ENCODE measurements at regions not wholly inside any gene's neighbourhood (a gene's known extent, or its start where the extent isn't known, plus 50 kb on each side); places are given as distances from the start of the nearest gene placed in this dataset.
"Not testable (repeated sequence)": the region's sequence is repeated elsewhere in the genome, so short reads cannot be mapped to it uniquely, and the experiment has no call there.

DNA sequence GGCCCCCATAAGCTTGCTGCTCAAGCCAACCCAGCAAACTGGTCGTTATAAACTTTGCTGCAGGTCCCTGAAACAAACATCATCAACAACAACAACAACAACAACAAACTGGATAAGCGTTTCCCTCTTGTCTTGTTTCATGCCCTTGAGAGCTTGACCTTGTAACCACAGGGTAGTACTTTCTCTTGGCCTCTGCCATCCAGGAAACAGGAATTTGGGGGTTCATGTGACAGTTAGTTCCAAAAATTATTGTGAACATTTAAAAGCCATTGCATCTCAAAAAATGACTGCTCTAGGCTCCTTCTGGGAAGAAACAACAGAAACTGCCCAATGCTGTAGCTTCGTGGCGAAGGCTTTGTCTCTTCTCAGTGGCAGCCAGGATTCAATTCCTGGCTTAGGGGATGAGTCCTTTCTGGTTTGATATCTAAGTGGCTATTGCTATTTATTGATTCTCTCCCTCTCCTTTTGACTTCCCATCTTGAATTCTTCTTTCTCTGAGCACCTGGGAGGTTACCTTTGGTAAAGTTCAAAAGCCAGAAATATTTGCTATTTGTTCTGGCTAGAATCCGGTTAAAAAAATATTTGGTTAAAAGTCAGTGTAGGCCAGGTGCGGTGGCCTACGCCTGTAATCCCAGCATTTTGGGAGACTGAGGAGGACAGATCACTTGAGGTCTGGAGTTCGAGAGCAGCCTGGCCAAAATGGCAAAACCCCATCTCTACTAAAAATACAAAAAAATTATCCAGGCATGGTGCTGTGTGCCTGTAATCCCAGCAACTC, 52.0 kb upstream of the CPM start:
- DNase-seq (ENCODE audit: low spot score): no peak

- DNase-seq (ENCODE audit: low spot score): not testable (repeated sequence)
These were observed 64.6 kb upstream of the CPM start for GRCh38 chr12:68997526-68997925.

DNA sequence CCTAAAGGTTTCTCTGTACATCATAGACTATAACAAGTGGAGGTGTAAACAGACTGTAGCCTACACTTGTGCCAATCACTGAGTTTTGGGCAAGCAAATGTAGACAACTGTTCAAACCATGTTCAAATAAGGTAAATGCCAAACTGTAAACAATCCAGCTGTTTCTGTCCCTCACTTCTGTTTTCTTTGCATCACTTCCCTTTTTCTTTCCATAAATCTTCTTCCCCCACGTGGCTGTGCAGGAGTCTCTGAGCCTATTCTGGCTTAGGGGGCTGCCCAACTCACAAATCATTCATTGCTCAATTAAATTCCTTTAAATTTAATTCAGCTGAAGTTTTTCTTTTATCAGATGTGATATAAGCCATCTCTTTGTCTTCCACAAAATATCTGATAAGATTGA, 65.1 kb upstream of the CPM start:
- no peak for DNase-seq (ENCODE audit: low spot score)

- no peak for DNase-seq (ENCODE audit: low spot score)
These were observed 67.1 kb upstream of the CPM start for GRCh38 chr12:69000074-69000473.

GRCh38 chr12:69000540-69001243, 67.7 kb upstream of the CPM start:
- DNase-seq (ENCODE audit: low spot score): peak; percentile 17

- no peak for DNase-seq (ENCODE audit: low spot score)
These were observed 68.3 kb upstream of the CPM start for GRCh38 chr12:69001251-69001650.

DNA sequence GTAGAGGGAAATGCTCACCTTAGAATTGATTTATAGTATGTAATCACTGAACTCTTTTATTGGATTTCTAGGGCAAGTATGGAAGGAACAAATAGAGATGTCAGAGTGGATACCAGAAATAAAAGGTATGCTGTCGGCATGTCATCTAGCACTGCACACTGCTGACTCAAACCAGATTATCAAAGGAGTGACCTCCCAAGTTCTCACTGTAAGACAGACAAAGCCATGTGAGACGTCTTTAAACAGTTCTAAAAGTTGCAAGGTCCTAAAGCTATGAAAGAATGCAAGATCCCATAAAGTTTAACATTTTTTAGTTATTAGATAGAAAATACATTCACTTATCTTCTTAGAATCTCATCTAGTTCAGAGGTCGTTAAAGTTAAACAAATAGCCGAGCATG, 70.0 kb upstream of the CPM start:
- no peak for DNase-seq (ENCODE audit: low spot score)

DNA sequence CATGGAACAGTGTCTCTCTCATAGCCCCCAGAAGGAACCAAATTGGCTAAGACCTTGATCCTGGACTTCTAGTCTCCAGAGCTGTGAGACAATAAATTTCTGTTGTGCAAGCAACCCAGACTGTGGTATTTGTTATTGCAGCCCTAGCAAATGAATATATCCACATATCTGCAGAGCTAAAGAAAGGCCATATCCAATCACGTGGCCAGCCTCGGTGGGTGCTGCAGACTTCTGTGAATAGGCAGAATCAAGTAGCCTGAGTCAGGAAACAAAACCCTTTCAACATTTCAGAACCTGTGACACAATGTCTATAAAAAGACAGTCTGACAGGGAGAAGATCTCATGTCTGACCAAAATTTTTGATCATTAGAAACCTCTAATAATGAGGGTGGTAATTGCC, 71.0 kb upstream of the CPM start:
- no peak for DNase-seq (ENCODE audit: low spot score)

DNA sequence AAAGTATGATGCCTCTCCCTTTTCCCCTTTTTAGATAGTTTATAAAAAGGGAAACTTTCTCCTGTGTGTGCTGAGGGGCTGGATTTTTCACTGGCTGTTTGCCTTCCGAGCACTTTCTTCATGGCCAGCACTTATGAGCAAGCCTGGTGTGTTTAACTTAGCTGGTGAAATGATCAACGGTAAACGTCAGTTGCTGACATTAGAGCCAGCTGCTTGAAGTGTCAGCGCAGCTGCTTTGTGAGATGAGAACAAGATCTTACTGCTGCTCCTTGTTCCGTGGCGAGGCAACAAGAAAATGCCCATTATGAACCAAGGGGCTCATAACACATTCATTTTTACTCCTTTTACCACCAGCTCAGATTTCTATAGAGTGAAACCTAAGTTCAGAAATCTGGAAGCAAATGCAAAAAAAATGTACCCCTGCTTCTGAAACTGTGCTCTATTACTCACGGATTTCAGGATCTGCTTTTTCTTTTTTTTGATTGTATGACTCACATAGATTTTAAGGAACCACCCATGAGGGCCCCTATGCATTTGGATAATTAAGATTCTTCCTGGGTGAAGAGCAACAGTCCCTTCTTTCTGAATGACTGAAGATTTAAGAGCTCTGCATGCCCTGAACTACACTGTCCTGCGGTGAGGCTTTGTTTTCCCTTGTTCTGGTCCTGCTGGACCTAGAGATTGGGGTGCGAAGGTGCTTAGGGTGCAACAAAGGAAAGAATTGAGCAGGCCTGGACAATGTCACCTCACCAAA, 74.3 kb upstream of the CPM start:
- peak; percentile 70 for DNase-seq (ENCODE audit: low spot score)

DNA sequence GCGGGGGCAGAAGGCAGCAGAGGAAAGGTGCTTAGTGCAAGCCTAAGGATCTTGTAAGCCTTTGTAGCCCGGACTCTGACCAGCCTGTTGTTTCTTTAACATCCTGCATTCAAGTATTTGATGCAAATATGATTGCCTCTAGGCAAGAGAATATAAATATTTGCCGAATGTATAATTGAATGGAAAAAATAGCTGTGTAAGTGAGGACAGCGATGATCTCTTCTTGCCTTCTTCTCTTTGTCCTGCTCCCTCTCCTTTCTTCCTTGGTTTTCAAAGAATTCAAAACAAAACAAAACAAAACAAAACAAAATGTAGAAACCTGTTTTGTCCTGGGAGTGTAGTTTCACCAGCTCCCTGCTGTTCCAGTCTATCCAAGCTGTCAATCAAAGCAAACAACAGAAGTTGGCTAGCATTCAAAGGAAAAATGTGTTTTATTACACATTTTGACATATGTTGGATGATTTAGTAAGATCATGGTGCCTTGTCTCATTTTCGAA, 74.9 kb upstream of the CPM start:
- DNase-seq (ENCODE audit: low spot score): no peak

- no peak for DNase-seq (ENCODE audit: low spot score)
These were observed 75.5 kb upstream of the CPM start for GRCh38 chr12:69008520-69008919.

DNA sequence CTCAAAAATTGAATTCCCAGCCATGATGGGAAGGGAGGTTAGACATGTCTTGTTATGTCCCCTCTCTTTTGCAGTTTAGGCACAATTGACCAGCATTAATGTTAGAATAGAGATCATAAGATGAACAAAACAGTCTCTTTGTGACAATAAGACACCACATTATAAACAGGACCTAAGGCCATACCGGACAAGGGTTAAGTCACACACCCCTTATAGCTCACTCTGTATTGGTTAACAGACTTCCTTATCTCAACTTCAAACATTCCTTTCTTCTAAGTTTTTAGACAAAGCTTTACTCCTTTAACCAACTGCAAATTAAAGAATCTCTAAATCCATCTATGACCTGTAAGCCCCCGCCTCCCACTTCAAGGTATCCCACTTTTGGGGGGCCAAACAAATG, 81.1 kb upstream of the CPM start:
- DNase-seq (ENCODE audit: low spot score): no peak

DNA sequence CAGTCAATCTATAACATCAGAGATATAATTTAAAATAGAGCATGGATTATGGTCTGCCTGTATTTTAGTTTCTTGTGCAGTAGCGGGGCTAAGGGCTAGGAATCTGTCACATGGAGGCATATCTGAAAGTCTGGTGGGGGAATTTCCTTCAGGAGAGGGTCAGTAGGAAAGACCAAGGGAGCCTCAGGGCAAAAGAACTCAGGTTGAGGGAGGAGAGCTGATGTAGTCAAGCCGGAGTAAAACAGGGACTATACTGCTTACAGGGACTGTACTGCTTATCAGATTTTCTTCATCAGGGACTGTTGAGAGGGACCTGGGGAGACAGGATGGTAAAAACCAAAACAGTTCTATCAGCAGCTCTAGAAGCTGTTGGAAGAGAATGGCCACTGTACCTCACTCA, 82.0 kb upstream of the CPM start:
- no peak for DNase-seq (ENCODE audit: low spot score)

DNA sequence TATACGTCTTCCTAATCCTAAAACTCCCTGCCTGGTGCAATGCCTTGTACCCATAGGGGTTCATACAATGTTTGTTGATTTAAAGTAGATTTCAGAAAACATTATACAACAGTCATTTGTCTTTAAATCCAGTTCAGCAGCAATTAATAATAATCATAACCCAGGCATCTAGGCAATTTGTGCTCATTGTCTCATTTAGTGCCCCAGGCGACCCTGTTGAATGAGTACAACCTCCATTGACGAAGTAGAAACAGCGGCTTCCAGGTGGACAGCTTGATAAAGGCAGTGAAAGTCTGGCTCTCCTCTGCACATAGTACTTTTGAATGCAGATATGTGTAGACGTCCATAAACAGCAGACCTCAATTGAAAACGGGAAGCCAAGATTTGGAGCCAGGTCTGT, 82.9 kb upstream of the CPM start:
- no peak for DNase-seq (ENCODE audit: low spot score)

GRCh38 chr12:69019082-69019481, 86.1 kb upstream of the CPM start:
- no peak for DNase-seq (ENCODE audit: low spot score)

DNA sequence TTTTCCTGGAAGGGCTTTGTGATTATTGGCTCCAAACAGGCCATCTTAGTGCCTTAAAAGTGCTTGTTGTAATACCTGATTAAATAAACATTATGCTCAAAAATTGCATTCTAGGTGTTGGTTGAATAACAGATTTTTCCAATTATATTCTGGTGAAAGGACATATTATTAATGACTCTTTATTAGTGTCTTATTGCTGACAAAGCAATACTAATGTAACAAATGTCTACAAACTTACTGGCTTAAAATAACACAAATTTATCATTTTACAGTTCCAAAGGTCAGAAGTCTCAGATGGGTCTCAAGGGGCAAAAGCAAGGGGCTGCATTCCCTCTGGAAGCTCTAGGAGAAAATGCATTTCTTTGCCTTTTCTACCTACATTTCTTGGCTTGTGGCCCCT, 86.9 kb upstream of the CPM start:
- no peak for DNase-seq (ENCODE audit: low spot score)

- DNase-seq (ENCODE audit: low spot score): no peak
These were observed 89.7 kb upstream of the CPM start for GRCh38 chr12:69022674-69023073.

- no peak for DNase-seq (ENCODE audit: low spot score)
These were observed 90.9 kb upstream of the CPM start for GRCh38 chr12:69023840-69024239.

- DNase-seq (ENCODE audit: low spot score): no peak
These were observed 91.4 kb upstream of the CPM start for GRCh38 chr12:69024413-69024812.

DNA sequence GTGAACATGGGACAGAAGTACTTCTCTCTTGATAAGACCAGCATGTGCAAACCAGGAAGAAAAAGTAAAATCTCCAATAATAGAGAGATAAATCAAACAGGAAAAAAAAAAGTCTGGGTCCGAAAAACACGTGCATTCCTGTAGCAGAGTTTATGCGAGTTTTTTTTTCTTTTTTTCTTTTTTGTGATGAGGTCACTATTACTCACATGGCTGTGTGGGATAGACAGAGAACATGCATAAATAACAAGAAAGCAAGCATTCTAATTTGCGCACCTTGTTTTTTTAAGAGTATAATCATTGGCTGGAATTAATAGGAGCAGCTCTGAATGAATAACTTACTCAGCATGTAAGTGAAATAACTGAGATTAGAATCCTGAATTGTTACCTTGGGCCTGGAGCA, 91.9 kb upstream of the CPM start:
- no peak for DNase-seq (ENCODE audit: low spot score)

- DNase-seq (ENCODE audit: low spot score): no peak
These were observed 93.4 kb upstream of the CPM start for GRCh38 chr12:69026336-69026735.

- no peak for DNase-seq (ENCODE audit: low spot score)
These were observed 94.5 kb upstream of the CPM start for GRCh38 chr12:69027411-69027881.

Data from AG08396 (cell line).